HEK293T (cell line): ENCODE measurements at regions not wholly inside any gene's neighbourhood (a gene's known extent, or its start where the extent isn't known, plus 50 kb on each side); places are given as distances from the start of the nearest gene placed in this dataset.

Experiments
- CTCF ChIA-PET: fragments of 350-600 bp; formaldehyde crosslinking; extraction: SDS; loops from one replicate; lab custom pipeline; 2021; ENCODE audit warnings: antibody characterized with exemption, inconsistent platforms; lab: Yijun Ruan, JAX
- POLR2A ChIA-PET: fragments of 350-600 bp; formaldehyde crosslinking; extraction: SDS; loops from one replicate; lab custom pipeline; 2020; ENCODE audit warnings: antibody characterized with exemption, inconsistent platforms; lab: Yijun Ruan, JAX
- DNase-seq: peaks from one replicate; pipeline ENCODE4 v3.0.0; 2012; ENCODE audit warnings: mixed read lengths; ENCODE audit errors: extremely low spot score
- ARNT ChIP-seq: fragments of 450-650 bp; IDR thresholded peaks from 2 replicates; pipeline ENCODE4 v1.6.1; 2017; ENCODE audit warnings: mild to moderate bottlenecking
- BHLHE40 ChIP-seq: fragments of 450-650 bp; IDR thresholded peaks from 2 replicates; pipeline ENCODE4 v1.6.1; 2016; ENCODE audit warnings: mild to moderate bottlenecking, moderate library complexity, borderline replicate concordance
- CTBP1 ChIP-seq: fragments of 450-650 bp; IDR thresholded peaks from 2 replicates; pipeline ENCODE4 v1.6.1; 2016; ENCODE audit warnings: borderline replicate concordance
- ELF4 ChIP-seq: fragments of 450-650 bp; IDR thresholded peaks from 2 replicates; pipeline ENCODE4 v1.6.1; 2017; ENCODE audit warnings: antibody characterized with exemption
- FOXA1 ChIP-seq: fragments of 450-650 bp; IDR thresholded peaks from 2 replicates; pipeline ENCODE4 v1.6.1; 2016; ENCODE audit warnings: mild to moderate bottlenecking
- FOXK2 ChIP-seq: fragments of 450-650 bp; IDR thresholded peaks from 2 replicates; pipeline ENCODE4 v1.6.1; 2016; ENCODE audit warnings: mild to moderate bottlenecking
- FOXM1 ChIP-seq: fragments of 450-650 bp; IDR thresholded peaks from 2 replicates; pipeline ENCODE4 v1.6.1; 2017; ENCODE audit warnings: mild to moderate bottlenecking, borderline replicate concordance
- HDGF ChIP-seq: fragments of 450-650 bp; IDR thresholded peaks from 2 replicates; pipeline ENCODE4 v1.6.1; 2017; ENCODE audit warnings: antibody characterized with exemption, borderline replicate concordance
- L3MBTL2 ChIP-seq: fragments of 450-650 bp; conservative IDR thresholded peaks from 2 replicates; pipeline ENCODE4 v1.6.1; 2016; ENCODE audit warnings: mild to moderate bottlenecking
- LEF1 ChIP-seq: fragments of 450-650 bp; IDR thresholded peaks from 2 replicates; pipeline ENCODE4 v1.6.1; 2017; ENCODE audit warnings: mild to moderate bottlenecking, borderline replicate concordance
- NFRKB ChIP-seq: fragments of 450-650 bp; IDR thresholded peaks from 2 replicates; pipeline ENCODE4 v1.6.1; 2016; ENCODE audit warnings: mild to moderate bottlenecking, moderate library complexity
- PKNOX1 ChIP-seq: fragments of 450-650 bp; IDR thresholded peaks from 2 replicates; pipeline ENCODE4 v1.6.1; 2016
- SP1 ChIP-seq: fragments of 450-650 bp; IDR thresholded peaks from 2 replicates; pipeline ENCODE4 v1.6.1; 2017
- SUZ12 ChIP-seq: fragments of 450-650 bp; IDR thresholded peaks from 2 replicates; pipeline ENCODE4 v1.6.1; 2016; ENCODE audit warnings: mild to moderate bottlenecking
- TARDBP ChIP-seq: fragments of 450-650 bp; IDR thresholded peaks from 2 replicates; pipeline ENCODE4 v1.6.1; 2016
- ZNF384 ChIP-seq: fragments of 450-650 bp; IDR thresholded peaks from 2 replicates; pipeline ENCODE4 v1.6.1; 2016

- ChIA-PET CTCF (no interaction called here), POLR2A (no interaction called here)
- DNase-seq: no peak
- TF ChIP-seq NFRKB (no peak), L3MBTL2 (no peak), FOXM1 (no peak), FOXK2 (no peak)
Observed at GRCh38 chr2:145741636-145742035, 1221.7 kb upstream of the ZEB2 start.

GRCh38 chr2:145741181-145741580, 1221.3 kb upstream of the ZEB2 start:
- POLR2A ChIA-PET: no interaction called here
- TF ChIP-seq SP1 (no peak), TARDBP (no peak), FOXM1 (no peak), L3MBTL2 (no peak), FOXK2 (no peak), LEF1 (no peak), BHLHE40 (no peak), ARNT (no peak), HDGF (no peak), PKNOX1 (no peak), SUZ12 (no peak), CTBP1 (no peak), FOXA1 (no peak), ZNF384 (no peak), ELF4 (no peak), NFRKB (no peak)
- CTCF ChIA-PET: no interaction called here
- no peak for DNase-seq

GRCh38 chr2:145740302-145740701, 1220.4 kb upstream of the ZEB2 start:
- TF ChIP-seq TARDBP (no peak), CTBP1 (no peak), FOXK2 (no peak), PKNOX1 (no peak), ELF4 (no peak), LEF1 (no peak), SP1 (no peak), BHLHE40 (no peak), HDGF (no peak), ARNT (no peak)
- POLR2A ChIA-PET: no interaction called here
- DNase-seq: no peak
- CTCF ChIA-PET: no interaction called here

GRCh38 chr2:145739681-145740080, 1219.8 kb upstream of the ZEB2 start:
- TF ChIP-seq FOXK2 (no peak), NFRKB (no peak), TARDBP (no peak), PKNOX1 (no peak), FOXM1 (no peak)
- no peak for DNase-seq
- ChIA-PET CTCF (no interaction called here), POLR2A (no interaction called here)

- DNase-seq: no peak
- TF ChIP-seq SUZ12 (no peak), ARNT (no peak), BHLHE40 (no peak), LEF1 (no peak), FOXA1 (no peak), L3MBTL2 (no peak), HDGF (no peak), ZNF384 (no peak), FOXM1 (no peak), SP1 (no peak), TARDBP (no peak), CTBP1 (no peak), PKNOX1 (no peak), FOXK2 (no peak), NFRKB (no peak), ELF4 (no peak)
- CTCF ChIA-PET: no interaction called here
- POLR2A ChIA-PET: no interaction called here
Observed at GRCh38 chr2:145736871-145737270, 1217.0 kb upstream of the ZEB2 start.

- no peak for TF ChIP-seq HDGF
- TF ChIP-seq ARNT: no peak
- TF ChIP-seq L3MBTL2: no peak
- TF ChIP-seq ELF4: no peak
- no peak for TF ChIP-seq LEF1
- no peak for TF ChIP-seq NFRKB
- no peak for TF ChIP-seq SUZ12
- no peak for TF ChIP-seq FOXK2
- TF ChIP-seq FOXA1: no peak
- TF ChIP-seq SP1: no peak
- no peak for TF ChIP-seq FOXM1
- TF ChIP-seq ZNF384: no peak
- no peak for TF ChIP-seq TARDBP
- TF ChIP-seq PKNOX1: no peak
- TF ChIP-seq BHLHE40: no peak
- POLR2A ChIA-PET: no interaction called here
- CTCF ChIA-PET: no interaction called here
- DNase-seq: no peak
Observed at GRCh38 chr2:145731467-145731866, 1211.5 kb upstream of the ZEB2 start.
